Prostate gland (tissue), 2 donors: ENCODE measurements at regions not wholly inside any gene's neighbourhood (a gene's known extent, or its start where the extent isn't known, plus 50 kb on each side); places are given as distances from the start of the nearest gene placed in this dataset.
A peak's percentile ranks its signal among the peaks of the same experiment; 100 is the strongest.
"Not testable (repeated sequence)": the region's sequence is repeated elsewhere in the genome, so short reads cannot be mapped to it uniquely, and the experiment has no call there.

ENCODE experiments used
- DNase-seq: peaks from one replicate; pipeline ENCODE4 v3.0.0-alpha.2; 2019; ENCODE audit warnings: low spot score
- H3K27ac ChIP-seq, 2 donors: fragments of 200-600 bp; sonication (generic); 2 replicates each; pipeline ENCODE4 v1.5.1; 2017 to 2019
- H3K27me3 ChIP-seq: fragments of 200-600 bp; sonication (generic); replicated peaks from 2 replicates; pipeline ENCODE4 v1.5.1; 2019; ENCODE audit not compliant: insufficient read depth
- H3K36me3 ChIP-seq, 2 donors: fragments of 200-600 bp; sonication (generic); 1 replicate in 1 of 2; 2 replicates in 1 of 2; pipeline versions ENCODE4 v1.5.1 to v1.8.1; 2017 to 2019
- H3K4me1 ChIP-seq: fragments of 200-600 bp; sonication (generic); replicated peaks from 2 replicates; pipeline ENCODE4 v1.5.1; 2019
- H3K4me3 ChIP-seq, 2 donors: fragments of 200-600 bp; sonication (generic); 2 replicates each; pipeline ENCODE4 v1.5.1; 2017 to 2019
- H3K9me3 ChIP-seq: fragments of 200-600 bp; sonication (generic); 2 replicates; pipeline ENCODE4 v1.5.1; 2017
- CTCF ChIP-seq, 4 experiments: fragments of 200-600 bp in 2 of 4; fragments of 450-650 bp in 2 of 4; sonication (generic) in 2 of 4; IDR thresholded peaks; 1 replicate in 3 of 4; 2 replicates in 1 of 4; pipeline ENCODE4 v1.5.1; 2016 to 2019; ENCODE audit warnings: antibody characterized with exemption in 4 of 4, mild to moderate bottlenecking in 2 of 4, moderate library complexity in 2 of 4
- POLR2A ChIP-seq: fragments of 450-650 bp; IDR thresholded peaks from one replicate; pipeline ENCODE4 v1.6.1; 2016; ENCODE audit warnings: antibody characterized with exemption, mild to moderate bottlenecking
- POLR2AphosphoS5 ChIP-seq: sonication (generic); formaldehyde crosslinking; IDR thresholded peaks from one replicate; pipeline ENCODE4 v1.6.1; 2017; ENCODE audit warnings: antibody characterized with exemption
- WGBS: methylation state at CpG from one replicate; pipeline ENCODE4 v1.1.5; 2018; 5-methylcytosine and 5-hydroxymethylcytosine counted together
- intact Hi-C: fragments of 100-400 bp; cut with DNase I; formaldehyde crosslinking; loops from one replicate; pipeline ENCODE4 v1.14.2; 2022

DNA sequence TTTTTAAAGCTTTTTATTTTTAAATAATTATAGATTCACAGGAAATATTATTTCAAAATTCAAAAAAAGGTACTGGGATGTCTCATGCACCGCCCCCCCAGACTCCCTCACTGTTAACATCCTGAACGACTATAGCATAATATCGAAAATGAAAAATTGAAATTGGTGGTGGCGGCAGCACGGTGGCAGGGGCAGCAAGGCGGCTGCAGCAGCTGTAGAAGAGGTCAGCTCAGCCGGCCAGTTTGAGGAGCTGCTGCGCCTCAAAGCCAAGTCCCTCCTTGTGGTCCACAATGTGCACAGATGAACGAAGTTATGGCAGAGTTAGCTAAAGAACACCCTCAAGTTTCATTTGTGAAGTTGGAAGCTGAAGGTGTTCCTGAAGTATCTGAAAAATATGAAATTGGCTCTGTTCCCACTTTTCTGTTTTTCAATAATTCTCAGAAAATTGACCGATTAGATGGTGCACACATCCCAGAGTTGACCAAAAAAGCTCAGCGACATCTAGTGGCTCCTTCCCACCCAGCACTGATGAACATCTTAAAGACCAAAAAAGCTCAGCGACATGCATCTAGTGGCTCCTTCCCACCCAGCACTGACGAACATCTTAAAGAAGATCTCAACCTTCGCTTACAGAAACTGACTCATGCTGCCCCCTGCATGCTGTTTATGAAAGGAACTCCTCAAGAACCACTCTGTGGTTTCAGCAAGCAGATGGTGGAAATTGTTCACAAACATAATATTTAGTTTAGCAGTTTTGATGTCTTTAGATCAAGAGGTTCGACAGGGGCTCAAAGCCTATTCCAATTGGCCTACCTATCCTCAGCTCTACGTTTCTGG lies 100.8 kb downstream of the FAM217A start:
- no peak for TF ChIP-seq POLR2AphosphoS5
- no peak for TF ChIP-seq POLR2A
- TF ChIP-seq CTCF (IDR thresholded peaks at IDR 0.05), result peak in 2 of 4 experiments; percentile 34 to 56
- Histone ChIP-seq H3K27ac (no peak overlapping the region), H3K9me3 (no peaks in the 10 kb centered on the region), H3K4me3 (no peak overlapping the region), H3K4me1 (no peaks in the 10 kb centered on the region), H3K36me3 (no peaks in the 10 kb centered on the region), H3K27me3 (no peaks in the 10 kb centered on the region)
- intact Hi-C loops, result no loop called here
- no peak for DNase-seq
- WGBS, result 59% methylated on average over 16 of the region's 16 CpGs

- H3K27ac ChIP-seq, H3K9me3 ChIP-seq, H3K27me3 ChIP-seq, DNase-seq, H3K36me3 ChIP-seq, intact Hi-C loops, H3K4me3 ChIP-seq, H3K4me1 ChIP-seq: not testable (repeated sequence)
- WGBS, result 77% methylated on average over 1 of the region's 1 CpG
These were observed 100.0 kb downstream of the FAM217A start for GRCh38 chr6:3978966-3979365.

DNA sequence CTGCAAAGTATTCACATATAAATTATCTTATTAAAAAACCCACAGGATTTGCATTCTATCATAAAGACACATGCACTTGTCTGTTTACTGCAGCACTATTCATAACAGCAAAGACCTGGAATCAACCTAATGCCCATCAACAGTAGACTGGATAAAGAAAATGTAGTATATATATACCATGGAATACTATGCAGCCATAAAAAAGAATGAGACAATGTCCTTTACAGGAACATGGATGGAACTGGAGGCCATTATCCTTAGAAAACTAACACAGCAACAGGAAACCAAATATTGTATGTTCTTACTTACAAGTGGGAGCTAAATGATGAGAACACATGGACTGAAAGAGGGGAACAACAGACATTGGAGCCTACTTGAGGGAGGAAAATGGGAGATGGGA lies 97.0 kb downstream of the FAM217A start:
- H3K36me3 ChIP-seq, result no peaks in the 10 kb centered on the region
- no peaks in the 10 kb centered on the region for H3K27me3 ChIP-seq
- TF ChIP-seq CTCF (IDR thresholded peaks at IDR 0.05), result no peak
- TF ChIP-seq POLR2A, result no peak
- no peak for TF ChIP-seq POLR2AphosphoS5
- no peak overlapping the region for H3K4me3 ChIP-seq
- H3K27ac ChIP-seq, result no peak overlapping the region
- intact Hi-C loops, result loop anchor here (10.0 kb wide), 1 partner anchor 127 kb away; no protein-coding TSS in a partner anchor
- H3K9me3 ChIP-seq, result no peaks in the 10 kb centered on the region
- no peaks in the 10 kb centered on the region for H3K4me1 ChIP-seq
- DNase-seq, result no peak

- no peaks in the 10 kb centered on the region for H3K4me1 ChIP-seq
- no peak for DNase-seq
- no peaks in the 10 kb centered on the region for H3K36me3 ChIP-seq
- no peak for TF ChIP-seq CTCF (IDR thresholded peaks at IDR 0.05)
- no peak for TF ChIP-seq POLR2A
- no peak for TF ChIP-seq POLR2AphosphoS5
- intact Hi-C loops, result loop anchor here (10.0 kb wide), 1 partner anchor 129 kb away; no protein-coding TSS in a partner anchor
- H3K9me3 ChIP-seq, result no peaks in the 10 kb centered on the region
- 86% methylated on average over 2 of the region's 2 CpGs for WGBS
- no peak overlapping the region for H3K27ac ChIP-seq
- no peak overlapping the region for H3K4me3 ChIP-seq
- H3K27me3 ChIP-seq, result no peaks in the 10 kb centered on the region
These were observed 95.2 kb downstream of the FAM217A start for GRCh38 chr6:3983778-3984177.

- intact Hi-C loops, result loop anchor here (10.0 kb wide), 1 partner anchor 130 kb away; no protein-coding TSS in a partner anchor
- H3K27ac ChIP-seq, result no peak overlapping the region
- TF ChIP-seq CTCF (IDR thresholded peaks at IDR 0.05) (no peak), POLR2AphosphoS5 (no peak), POLR2A (no peak)
These were observed 94.4 kb downstream of the FAM217A start for GRCh38 chr6:3984494-3984893.

More at GRCh38 chr6:3984494-3984893, 94.4 kb downstream of the FAM217A start:
- Histone ChIP-seq H3K4me1 (no peaks in the 10 kb centered on the region), H3K9me3 (no peaks in the 10 kb centered on the region), H3K36me3 (no peaks in the 10 kb centered on the region), H3K4me3 (no peak overlapping the region), H3K27me3 (no peaks in the 10 kb centered on the region)
- WGBS, result 89% methylated on average over 5 of the region's 5 CpGs
- no peak for DNase-seq
